Hypothalamus (tissue), 51 donors: ENCODE measurements at regions not wholly inside any gene's neighbourhood (a gene's known extent, or its start where the extent isn't known, plus 50 kb on each side); places are given as distances from the start of the nearest gene placed in this dataset.

Source experiments
- DNase-seq, 51 donors: peaks; one replicate each; lab custom pipeline; 2025; lab: John Stamatoyannopoulos, UW

DNA sequence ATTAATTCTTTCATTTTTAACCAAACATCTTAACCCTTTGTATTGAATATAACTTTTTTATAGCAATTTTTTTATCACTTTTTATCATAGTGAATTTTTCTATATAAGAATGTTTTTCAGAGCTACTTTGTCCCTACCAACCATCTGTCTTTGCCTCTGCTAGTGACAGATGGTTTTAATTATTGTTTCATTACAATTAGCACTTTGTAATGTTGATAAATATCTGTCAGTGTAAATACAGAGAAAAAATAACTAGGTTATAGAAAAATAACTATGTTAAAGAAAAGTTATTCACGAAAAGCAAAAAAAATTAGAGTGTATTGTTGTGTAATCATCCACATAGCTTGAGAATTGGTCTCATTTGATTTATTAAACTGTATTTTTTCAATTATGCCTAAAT, 91.0 kb upstream of the CDH19 start:
- DNase-seq: no peak

DNA sequence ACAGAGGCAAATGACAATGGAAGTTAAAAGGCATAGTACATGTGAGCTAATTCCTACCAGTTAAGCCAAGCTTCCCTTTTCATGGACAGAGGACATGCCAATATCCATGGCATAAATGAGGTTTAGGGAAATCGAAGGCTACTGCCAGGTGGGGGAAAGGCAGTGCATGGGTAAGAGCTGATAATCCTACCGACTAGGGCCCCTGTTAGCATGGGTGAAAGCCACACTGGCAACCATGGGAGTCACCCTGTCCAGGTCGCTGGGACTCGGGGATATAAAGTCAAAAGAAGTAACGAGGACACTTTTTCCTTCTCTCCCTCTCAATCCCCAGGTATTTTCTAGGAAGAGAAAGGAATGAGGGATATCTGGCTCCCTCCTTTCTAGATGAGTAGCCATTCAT, 83.7 kb upstream of the CDH19 start:
- no peak for DNase-seq

DNA sequence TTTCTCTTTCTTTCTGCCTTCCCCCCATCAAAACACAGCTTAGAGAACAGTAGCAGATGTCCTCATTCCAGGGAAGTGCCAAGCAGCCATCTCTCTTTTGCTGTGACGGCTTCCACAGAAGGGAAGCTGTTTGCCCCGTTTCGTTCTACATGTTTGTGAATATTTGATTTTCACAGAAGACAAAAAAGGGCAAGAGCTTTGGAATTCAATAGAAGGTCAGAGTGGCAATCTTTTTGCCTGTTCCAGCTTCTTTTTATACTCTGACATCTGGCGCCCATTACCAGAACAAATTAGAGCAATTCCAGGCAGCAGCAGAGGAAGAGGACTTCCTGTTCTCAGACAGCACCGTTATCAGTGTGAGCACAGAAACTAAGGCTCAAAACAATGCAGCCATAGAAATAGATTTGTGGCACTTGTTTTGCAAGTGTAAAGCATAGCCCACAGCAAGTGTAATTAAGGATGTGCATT, 79.0 kb upstream of the CDH19 start:
- DNase-seq: peak in 24 of 51 donors; percentile 3 to 86 (median 24)

DNA sequence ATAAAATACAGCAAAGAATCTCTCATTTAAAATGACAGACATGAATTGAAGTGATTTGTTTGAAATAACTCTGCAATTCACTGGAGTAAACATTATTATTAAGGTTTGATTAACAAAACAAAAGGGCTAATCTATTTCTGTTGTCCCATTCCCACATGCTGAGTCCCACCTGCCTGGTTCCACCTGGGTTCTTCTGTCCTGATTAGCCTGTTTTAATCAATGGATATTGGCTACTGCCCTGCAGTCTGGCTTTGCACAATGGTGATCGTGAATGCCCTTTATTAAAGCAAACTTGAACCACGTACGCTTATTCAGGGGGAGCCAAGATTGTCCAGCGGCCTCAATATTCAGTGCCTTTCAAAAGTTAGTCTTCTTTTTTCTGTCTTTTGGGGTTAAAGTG, 72.8 kb upstream of the CDH19 start:
- no peak for DNase-seq

DNA sequence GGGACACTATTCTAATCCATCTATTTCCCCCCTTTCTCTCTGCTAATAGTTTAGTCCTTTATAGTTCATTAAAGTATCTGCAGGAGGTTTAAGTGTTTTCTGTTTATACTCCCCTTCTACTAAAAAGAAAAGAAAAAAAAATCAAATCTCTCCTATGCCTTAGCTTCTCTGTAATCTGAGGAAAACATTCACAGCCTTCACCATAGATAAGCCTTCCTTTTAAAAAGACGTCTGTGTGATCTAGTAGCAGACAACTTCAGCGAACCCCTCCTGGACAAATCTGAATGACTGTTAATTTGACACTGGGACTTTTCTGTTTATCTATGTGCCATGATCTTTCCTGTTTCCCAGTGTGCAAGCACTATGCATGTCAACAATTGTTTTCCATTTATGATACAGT, 70.4 kb upstream of the CDH19 start:
- DNase-seq: no peak

DNA sequence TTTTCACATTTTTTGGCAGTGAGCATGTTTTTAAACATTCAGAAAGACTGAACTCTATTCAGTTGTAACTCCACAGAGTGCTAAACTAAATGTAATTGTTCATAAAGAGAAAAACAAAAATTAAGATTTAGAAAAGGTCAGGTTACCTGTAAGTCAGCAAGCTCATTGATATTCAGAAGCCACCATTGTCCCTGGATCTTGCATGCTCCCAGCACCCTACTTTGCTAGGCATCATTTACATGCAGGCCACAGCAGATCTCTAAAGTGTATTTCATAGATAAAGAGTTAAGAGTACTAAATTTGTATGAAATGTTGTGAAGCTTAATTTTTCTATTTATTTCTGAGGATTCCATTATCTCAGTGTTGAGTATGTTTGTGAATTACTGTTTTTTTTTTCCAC, 64.8 kb upstream of the CDH19 start:
- no peak for DNase-seq

DNA sequence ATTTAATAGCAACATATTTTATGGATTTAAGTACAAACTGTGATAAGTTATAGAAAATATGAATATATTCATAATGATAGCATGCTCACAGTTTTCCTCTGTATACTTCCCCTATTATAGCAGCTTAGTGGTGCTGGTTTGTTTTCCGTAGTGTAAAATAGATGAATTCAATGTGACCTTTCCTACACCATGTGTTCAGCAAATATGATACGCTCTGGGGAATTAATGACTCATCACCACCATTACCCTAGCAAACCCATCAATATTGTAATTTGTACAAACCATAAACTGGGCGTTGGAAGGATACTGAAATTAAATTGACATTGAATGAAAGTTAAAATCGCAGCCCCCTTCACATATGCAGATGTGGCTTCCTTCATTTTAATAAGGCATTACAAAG, 58.7 kb upstream of the CDH19 start:
- DNase-seq: no peak

DNA sequence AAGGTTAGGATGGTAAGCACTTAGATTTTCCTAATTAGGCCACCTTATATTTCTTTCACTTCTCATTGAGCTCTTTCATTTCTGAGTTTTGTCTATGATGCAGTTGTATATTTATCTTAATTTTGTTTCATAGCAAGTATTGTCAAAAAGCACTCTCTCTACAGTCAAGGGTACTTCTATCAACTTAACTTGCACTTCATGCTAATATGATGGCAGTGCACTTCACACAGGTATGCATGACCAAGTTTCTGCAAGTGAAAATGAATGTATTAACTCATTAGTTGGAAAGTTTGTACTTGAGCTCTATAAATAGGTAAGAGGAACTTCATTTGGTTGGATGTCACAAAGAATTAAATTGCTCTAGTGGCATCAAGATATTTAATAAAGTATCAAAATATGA, 51.5 kb upstream of the CDH19 start:
- no peak for DNase-seq
